ENCODE measurements at regions not wholly inside any gene's neighbourhood (a gene's known extent, or its start where the extent isn't known, plus 50 kb on each side); places are given as distances from the start of the nearest gene placed in this dataset.
"Not testable (repeated sequence)": the region's sequence is repeated elsewhere in the genome, so short reads cannot be mapped to it uniquely, and the experiment has no call there.

- dilution Hi-C loops (cut with MboI; ENCODE audit: extremely low pct_ligation_motif_present, low sequenced_read_pairs) = no loop called here
- no peaks in the 10 kb centered on the region for H3K4me1 ChIP-seq (ENCODE audit: control insufficient read depth, extremely low read depth, insufficient read depth, low read length)
- no peak overlapping the region for H3K27ac ChIP-seq (ENCODE audit: control insufficient read depth, insufficient read depth, low read length)
- H3K27me3 ChIP-seq (ENCODE audit: control insufficient read depth, extremely low read depth, insufficient read depth, low read length) = no peaks in the 10 kb centered on the region
- no peaks in the 10 kb centered on the region for H4K20me1 ChIP-seq (ENCODE audit: control insufficient read depth, extremely low read depth, insufficient read depth, low read length)
- no peaks in the 10 kb centered on the region for H3K9me3 ChIP-seq (ENCODE audit: control insufficient read depth, low read depth, low read length)
- no peaks in the 10 kb centered on the region for H3K36me3 ChIP-seq (ENCODE audit: control insufficient read depth in 2 of 2, extremely low read depth in 1 of 2, insufficient read depth in 2 of 2, low read length in 2 of 2)
- H3K4me3 ChIP-seq (ENCODE audit: control insufficient read depth in 2 of 3, extremely low read depth in 1 of 3, insufficient read depth in 2 of 3, low read depth in 1 of 3, low read length in 3 of 3) = no peak overlapping the region
- H3K79me2 ChIP-seq (ENCODE audit: control insufficient read depth, insufficient read depth, low read length) = no peaks in the 10 kb centered on the region
- no peak overlapping the region for H2AFZ ChIP-seq (ENCODE audit: control insufficient read depth, low read length)
- no peak for TF ChIP-seq EZH2 (IDR thresholded peaks at IDR 0.05; ENCODE audit: low read length)
- TF ChIP-seq CTCF (optimal IDR thresholded peaks at IDR 0.05 in 1 of 3, IDR thresholded peaks at IDR 0.05 in 1 of 3, conservative IDR thresholded peaks at IDR 0.05 in 1 of 3; ENCODE audit: extremely low read depth in 1 of 3, insufficient read depth in 2 of 3, low read length in 3 of 3) = peak in 2 of 3 experiments; percentile 27 to 28
- no peak overlapping the region for H3K4me2 ChIP-seq (ENCODE audit: control insufficient read depth, extremely low read depth, insufficient read depth, low read depth, low read length)
- no peak overlapping the region for H3K9ac ChIP-seq (ENCODE audit: control insufficient read depth, extremely low read depth, insufficient read depth, low read length)
- FAIRE-seq (no peak), DNase-seq (ENCODE audit: low read depth, low spot score) (no peak)
- H3K9me1 ChIP-seq (ENCODE audit: control insufficient read depth, extremely low read depth, insufficient read depth, low read length) = no peaks in the 10 kb centered on the region
These were observed 467.7 kb upstream of the ACO1 start for GRCh38 chr9:31916591-31917241.

- H3K4me3 ChIP-seq (ENCODE audit: control insufficient read depth in 2 of 3, extremely low read depth in 1 of 3, insufficient read depth in 2 of 3, low read depth in 1 of 3, low read length in 3 of 3); DNase-seq (ENCODE audit: low read depth, low spot score); H3K79me2 ChIP-seq (ENCODE audit: control insufficient read depth, insufficient read depth, low read length); H2AFZ ChIP-seq (ENCODE audit: control insufficient read depth, low read length); H3K27ac ChIP-seq (ENCODE audit: control insufficient read depth, insufficient read depth, low read length); H3K9me1 ChIP-seq (ENCODE audit: control insufficient read depth, extremely low read depth, insufficient read depth, low read length); FAIRE-seq; dilution Hi-C loops (cut with MboI; ENCODE audit: extremely low pct_ligation_motif_present, low sequenced_read_pairs); H3K4me1 ChIP-seq (ENCODE audit: control insufficient read depth, extremely low read depth, insufficient read depth, low read length); H3K36me3 ChIP-seq (ENCODE audit: control insufficient read depth in 2 of 2, extremely low read depth in 1 of 2, insufficient read depth in 2 of 2, low read length in 2 of 2); H4K20me1 ChIP-seq (ENCODE audit: control insufficient read depth, extremely low read depth, insufficient read depth, low read length); H3K27me3 ChIP-seq (ENCODE audit: control insufficient read depth, extremely low read depth, insufficient read depth, low read length); H3K9ac ChIP-seq (ENCODE audit: control insufficient read depth, extremely low read depth, insufficient read depth, low read length); H3K4me2 ChIP-seq (ENCODE audit: control insufficient read depth, extremely low read depth, insufficient read depth, low read depth, low read length); H3K9me3 ChIP-seq (ENCODE audit: control insufficient read depth, low read depth, low read length): not testable (repeated sequence)
These were observed 446.7 kb upstream of the ACO1 start for GRCh38 chr9:31937737-31938136.

GRCh38 chr9:31950756-31951155 is 433.7 kb upstream of the ACO1 start:
- Histone ChIP-seq H2AFZ (ENCODE audit: control insufficient read depth, low read length) (no peak overlapping the region), H3K4me3 (ENCODE audit: control insufficient read depth in 2 of 3, extremely low read depth in 1 of 3, insufficient read depth in 2 of 3, low read depth in 1 of 3, low read length in 3 of 3) (no peak overlapping the region), H3K9ac (ENCODE audit: control insufficient read depth, extremely low read depth, insufficient read depth, low read length) (no peak overlapping the region), H3K4me2 (ENCODE audit: control insufficient read depth, extremely low read depth, insufficient read depth, low read depth, low read length) (no peak overlapping the region), H3K79me2 (ENCODE audit: control insufficient read depth, insufficient read depth, low read length) (no peaks in the 10 kb centered on the region), H3K36me3 (ENCODE audit: control insufficient read depth in 2 of 2, extremely low read depth in 1 of 2, insufficient read depth in 2 of 2, low read length in 2 of 2) (no peaks in the 10 kb centered on the region), H3K9me1 (ENCODE audit: control insufficient read depth, extremely low read depth, insufficient read depth, low read length) (no peaks in the 10 kb centered on the region), H3K27me3 (ENCODE audit: control insufficient read depth, extremely low read depth, insufficient read depth, low read length) (no peaks in the 10 kb centered on the region), H3K4me1 (ENCODE audit: control insufficient read depth, extremely low read depth, insufficient read depth, low read length) (no peaks in the 10 kb centered on the region), H4K20me1 (ENCODE audit: control insufficient read depth, extremely low read depth, insufficient read depth, low read length) (no peaks in the 10 kb centered on the region), H3K27ac (ENCODE audit: control insufficient read depth, insufficient read depth, low read length) (no peak overlapping the region), H3K9me3 (ENCODE audit: control insufficient read depth, low read depth, low read length) (no peaks in the 10 kb centered on the region)
- TF ChIP-seq EZH2 (IDR thresholded peaks at IDR 0.05; ENCODE audit: low read length) (no peak), CTCF (optimal IDR thresholded peaks at IDR 0.05 in 1 of 3, IDR thresholded peaks at IDR 0.05 in 1 of 3, conservative IDR thresholded peaks at IDR 0.05 in 1 of 3; ENCODE audit: extremely low read depth in 1 of 3, insufficient read depth in 2 of 3, low read length in 3 of 3) (no peak)
- DNase-seq (ENCODE audit: low read depth, low spot score) (no peak), FAIRE-seq (no peak)
- dilution Hi-C loops (cut with MboI; ENCODE audit: extremely low pct_ligation_motif_present, low sequenced_read_pairs) = no loop called here

Measured in keratinocyte (primary cell).